ENCODE measurements at regions not wholly inside any gene's neighbourhood (a gene's known extent, or its start where the extent isn't known, plus 50 kb on each side); places are given as distances from the start of the nearest gene placed in this dataset.
"Not testable (repeated sequence)": the region's sequence is repeated elsewhere in the genome, so short reads cannot be mapped to it uniquely, and the experiment has no call there.

GRCh38 chr20:58765780-58766179 lies 73.2 kb downstream of the NPEPL1 start:
- DNase-seq = peak; percentile 74

GRCh38 chr20:58767817-58768216 lies 75.2 kb downstream of the NPEPL1 start:
- DNase-seq = not testable (repeated sequence)
